Left lung (tissue), 4 donors: ENCODE measurements at regions not wholly inside any gene's neighbourhood (a gene's known extent, or its start where the extent isn't known, plus 50 kb on each side); places are given as distances from the start of the nearest gene placed in this dataset.
"Not testable (repeated sequence)": the region's sequence is repeated elsewhere in the genome, so short reads cannot be mapped to it uniquely, and the experiment has no call there.

ENCODE experiments used
- ATAC-seq: fragments of 200-7000 bp; cut with Tn5 transposase; one replicate; pipeline ENCODE4 v1.9.1; 2020; ENCODE audit warnings: moderate library complexity
- DNase-seq, 4 donors: peaks; one replicate each; pipeline ENCODE4 v3.0.0-alpha.2; 2013 to 2020
- H3K27ac ChIP-seq, 2 donors: fragments of 200-600 bp; sonication (generic) in 1 of 2; one replicate each; pipeline versions ENCODE4 v1.5.0 to v1.8.0; 2020 to 2021
- H3K27me3 ChIP-seq, 2 donors: fragments of 200-600 bp; sonication (generic) in 1 of 2; one replicate each; pipeline versions ENCODE4 v1.5.0 to v1.8.0; 2020 to 2021
- H3K36me3 ChIP-seq, 2 donors: fragments of 200-600 bp; sonication (generic) in 1 of 2; one replicate each; pipeline versions ENCODE4 v1.5.0 to v1.8.0; 2020 to 2021
- H3K4me1 ChIP-seq, 2 donors: fragments of 200-600 bp; one replicate each; pipeline ENCODE4 v1.8.0; 2021
- H3K4me3 ChIP-seq, 2 donors: fragments of 200-600 bp; sonication (generic) in 1 of 2; one replicate each; pipeline versions ENCODE4 v1.5.0 to v1.8.0; 2020 to 2021; ENCODE audit warnings: mild to moderate bottlenecking in 1 of 2
- H3K9me3 ChIP-seq, 2 donors: fragments of 200-600 bp; sonication (generic) in 1 of 2; one replicate each; pipeline versions ENCODE4 v1.5.0 to v1.8.0; 2020 to 2021
- intact Hi-C, 2 donors: fragments of 100-400 bp; cut with DNase I; formaldehyde crosslinking; loops; one replicate each; pipeline versions ENCODE4 v1.11.2 to v1.14.2; 2022
- TF ChIP-seq, protein P1 (sequence below), 2 donors: fragments of 200-600 bp; sonication (generic) in 1 of 2; IDR thresholded peaks; one replicate each; pipeline versions ENCODE4 v1.5.0 to v1.8.0; 2021; ENCODE audit warnings: antibody characterized with exemption in 2 of 2
- donor health status: DM: no; HTN: yes; CAD: no.
- donor health status: DM: no; HTN: no; CAD: no.

DNA sequence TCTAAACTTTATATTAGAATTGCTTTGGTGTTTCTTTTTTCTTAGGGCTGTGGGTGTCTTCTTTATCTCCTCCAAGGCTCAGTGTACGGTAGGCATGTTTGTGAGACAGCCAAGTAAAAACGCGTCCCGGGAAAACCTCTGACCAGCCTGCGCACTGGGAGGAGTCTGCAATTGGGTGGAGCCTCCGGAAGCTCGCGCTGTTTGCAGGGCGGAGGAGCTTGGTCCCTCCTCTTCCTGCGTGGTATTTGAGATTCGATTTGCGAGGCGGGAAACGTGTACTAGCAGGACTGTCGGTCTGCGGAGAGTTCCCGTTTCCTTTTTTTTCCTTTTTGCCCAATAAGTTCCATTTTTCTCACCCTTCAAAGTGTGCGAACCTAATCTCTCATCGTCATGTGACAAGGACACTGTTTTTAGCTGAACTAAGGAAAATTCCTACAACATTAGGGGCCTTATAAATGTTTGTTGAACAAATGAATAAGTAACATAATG is 182.1 kb upstream of the OTX2 start:
- intact Hi-C loops = no loop called here
- DNase-seq = peak in 1 of 4 donors; percentile 42
- Histone ChIP-seq H3K27me3 (no peaks in the 10 kb centered on the region), H3K9me3 (peaks cover 0 to 11% of the 10 kb centered on the region in 2 donors), H3K4me1 (no peaks in the 10 kb centered on the region), H3K4me3 (no peak overlapping the region), H3K36me3 (no peaks in the 10 kb centered on the region), H3K27ac (no peak overlapping the region)
- ATAC-seq = no peak
- TF ChIP-seq, protein P1, sequence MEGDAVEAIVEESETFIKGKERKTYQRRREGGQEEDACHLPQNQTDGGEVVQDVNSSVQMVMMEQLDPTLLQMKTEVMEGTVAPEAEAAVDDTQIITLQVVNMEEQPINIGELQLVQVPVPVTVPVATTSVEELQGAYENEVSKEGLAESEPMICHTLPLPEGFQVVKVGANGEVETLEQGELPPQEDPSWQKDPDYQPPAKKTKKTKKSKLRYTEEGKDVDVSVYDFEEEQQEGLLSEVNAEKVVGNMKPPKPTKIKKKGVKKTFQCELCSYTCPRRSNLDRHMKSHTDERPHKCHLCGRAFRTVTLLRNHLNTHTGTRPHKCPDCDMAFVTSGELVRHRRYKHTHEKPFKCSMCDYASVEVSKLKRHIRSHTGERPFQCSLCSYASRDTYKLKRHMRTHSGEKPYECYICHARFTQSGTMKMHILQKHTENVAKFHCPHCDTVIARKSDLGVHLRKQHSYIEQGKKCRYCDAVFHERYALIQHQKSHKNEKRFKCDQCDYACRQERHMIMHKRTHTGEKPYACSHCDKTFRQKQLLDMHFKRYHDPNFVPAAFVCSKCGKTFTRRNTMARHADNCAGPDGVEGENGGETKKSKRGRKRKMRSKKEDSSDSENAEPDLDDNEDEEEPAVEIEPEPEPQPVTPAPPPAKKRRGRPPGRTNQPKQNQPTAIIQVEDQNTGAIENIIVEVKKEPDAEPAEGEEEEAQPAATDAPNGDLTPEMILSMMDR (IDR thresholded peaks at IDR 0.05) = no peak

DNA sequence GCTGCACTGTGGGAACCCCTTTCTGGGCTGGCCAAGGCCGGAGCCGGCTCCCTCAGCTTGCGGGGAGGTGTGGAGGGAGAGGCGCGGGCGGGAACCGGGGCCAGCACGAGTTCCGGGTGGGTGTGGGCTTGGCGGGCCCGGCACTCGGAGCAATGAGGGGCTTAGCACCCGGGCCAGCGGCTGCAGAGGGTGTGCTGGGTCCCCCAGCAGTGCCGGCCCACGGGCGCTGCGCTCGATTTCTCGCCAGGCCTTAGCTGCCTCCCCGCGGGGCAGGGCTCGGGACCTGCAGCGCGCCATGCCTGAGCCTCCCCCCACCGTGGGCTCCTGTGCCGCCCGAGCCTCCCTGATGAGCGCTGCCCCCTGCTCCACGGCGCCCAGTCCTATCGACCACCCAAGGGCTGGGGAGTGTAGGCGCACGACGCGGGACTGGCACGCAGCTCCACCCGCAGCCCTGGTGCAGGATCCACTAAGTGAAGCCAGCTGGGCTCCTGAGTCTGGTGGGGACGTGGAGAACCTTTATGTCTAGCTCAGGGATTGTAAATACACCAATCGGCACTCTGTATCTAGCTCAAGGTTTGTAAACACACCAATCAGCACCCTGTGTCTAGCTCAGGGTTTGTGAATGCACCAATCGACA is 180.8 kb upstream of the OTX2 start:
- H3K27ac ChIP-seq = not testable (repeated sequence)

DNA sequence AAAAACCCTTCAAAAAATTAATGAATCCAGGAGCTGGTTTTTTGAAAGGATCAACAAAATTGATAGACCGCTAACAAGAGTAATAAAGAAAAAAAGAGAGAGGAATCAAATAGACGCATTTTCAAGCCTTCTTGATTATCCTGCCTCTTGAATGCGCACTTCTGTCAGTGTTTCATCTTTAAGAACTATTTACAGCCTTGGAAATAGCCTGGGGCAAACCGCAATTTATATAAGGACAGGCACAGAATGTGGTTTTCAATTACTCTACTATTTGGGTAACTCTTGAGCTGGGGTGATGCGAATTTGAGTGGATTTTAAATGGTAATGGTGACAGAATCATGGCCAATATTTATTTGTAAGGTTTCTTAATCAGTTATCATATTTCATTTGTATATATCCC is 179.1 kb upstream of the OTX2 start:
- DNase-seq (no peak), ATAC-seq (no peak)
- intact Hi-C loops = no loop called here
- peaks cover 0 to 11% of the 10 kb centered on the region in 2 donors for H3K9me3 ChIP-seq
- no peak overlapping the region for H3K4me3 ChIP-seq
- H3K36me3 ChIP-seq = no peaks in the 10 kb centered on the region
- no peaks in the 10 kb centered on the region for H3K27me3 ChIP-seq
- TF ChIP-seq, protein P1 (IDR thresholded peaks at IDR 0.05) = no peak
- no peaks in the 10 kb centered on the region for H3K4me1 ChIP-seq
- H3K27ac ChIP-seq = no peak overlapping the region

More for the DNA sequence above, 180.8 kb upstream of the OTX2 start:
- H3K9me3 ChIP-seq = peaks cover 0 to 11% of the 10 kb centered on the region in 2 donors
- H3K27me3 ChIP-seq, H3K4me1 ChIP-seq, ATAC-seq, H3K36me3 ChIP-seq, H3K4me3 ChIP-seq, intact Hi-C loops: not testable (repeated sequence)
- peak in 1 of 4 donors; percentile 62 for DNase-seq

DNA sequence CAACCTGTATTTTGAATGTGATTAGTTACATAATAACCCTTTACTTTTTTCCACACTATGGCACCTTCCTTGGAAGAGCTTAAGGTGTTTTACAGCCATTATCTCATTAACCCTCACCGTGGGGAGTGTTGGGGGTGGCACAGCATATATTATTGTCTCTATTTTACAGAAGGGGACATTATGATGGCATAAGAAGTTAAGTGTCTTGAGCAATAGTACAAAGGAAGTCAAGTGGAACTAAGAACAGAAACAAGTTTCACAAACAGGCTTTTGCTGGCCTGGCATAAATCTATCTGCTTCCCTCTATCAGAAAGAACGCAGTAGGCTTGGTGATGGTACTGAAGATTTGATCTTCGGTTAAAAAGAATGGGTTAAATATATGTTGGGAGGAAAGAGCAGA is 169.7 kb upstream of the OTX2 start:
- DNase-seq (no peak), ATAC-seq (peak; percentile 56)
- Histone ChIP-seq H3K27ac (no peak overlapping the region), H3K27me3 (no peaks in the 10 kb centered on the region), H3K36me3 (no peaks in the 10 kb centered on the region), H3K9me3 (no peaks in the 10 kb centered on the region), H3K4me3 (no peak overlapping the region), H3K4me1 (no peaks in the 10 kb centered on the region)
- intact Hi-C loops = no loop called here
- TF ChIP-seq, protein P1 (IDR thresholded peaks at IDR 0.05) = no peak

DNA sequence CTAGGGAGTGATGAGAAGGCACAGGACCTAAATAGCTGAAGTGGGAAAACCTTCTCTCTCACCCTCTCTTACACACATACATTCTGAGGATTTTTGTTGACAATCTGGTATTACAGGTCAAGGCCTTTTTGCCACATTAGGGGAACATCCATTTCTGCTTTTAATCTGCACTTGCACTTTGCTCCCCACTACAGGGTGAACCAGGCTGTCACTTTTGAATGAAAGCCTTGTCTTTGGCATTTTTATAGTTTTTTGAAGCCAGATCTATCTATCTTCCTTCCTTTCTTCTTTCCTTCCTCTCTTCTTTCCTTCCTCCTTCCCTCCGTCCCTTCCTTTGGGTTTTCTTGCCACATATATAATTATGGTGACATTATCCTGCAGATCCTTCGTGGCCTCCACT is 165.9 kb upstream of the OTX2 start:
- no peaks in the 10 kb centered on the region for H3K9me3 ChIP-seq
- TF ChIP-seq, protein P1 (IDR thresholded peaks at IDR 0.05) = no peak
- intact Hi-C loops = no loop called here
- ATAC-seq (no peak), DNase-seq (no peak)
- H3K4me1 ChIP-seq = no peaks in the 10 kb centered on the region
- H3K27me3 ChIP-seq = no peaks in the 10 kb centered on the region
- H3K27ac ChIP-seq = no peak overlapping the region
- H3K36me3 ChIP-seq = no peaks in the 10 kb centered on the region
- H3K4me3 ChIP-seq = no peak overlapping the region

DNA sequence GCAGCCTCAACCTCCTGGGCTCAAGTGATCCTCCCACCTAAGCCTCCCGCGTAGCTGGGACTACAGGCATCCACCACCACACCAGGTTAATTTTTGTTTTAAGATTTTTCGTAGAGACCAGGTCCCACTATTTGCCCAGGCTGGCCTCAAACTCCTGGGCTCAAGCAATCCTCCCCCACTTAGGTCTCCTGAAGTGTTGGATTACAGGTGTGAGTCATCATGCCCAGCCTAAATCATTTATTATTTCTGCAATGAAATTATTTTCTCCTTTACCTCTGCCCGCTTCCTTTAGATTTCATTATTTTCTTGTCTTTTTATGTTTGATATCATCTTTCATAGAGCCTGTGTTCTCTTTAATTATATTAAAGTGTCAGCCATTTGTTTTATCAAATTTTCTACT is 165.2 kb upstream of the OTX2 start:
- no peak overlapping the region for H3K4me3 ChIP-seq
- intact Hi-C loops = no loop called here
- no peaks in the 10 kb centered on the region for H3K4me1 ChIP-seq
- TF ChIP-seq, protein P1 (IDR thresholded peaks at IDR 0.05) = no peak
- no peaks in the 10 kb centered on the region for H3K9me3 ChIP-seq
- no peaks in the 10 kb centered on the region for H3K36me3 ChIP-seq
- ATAC-seq = no peak
- no peak overlapping the region for H3K27ac ChIP-seq
- H3K27me3 ChIP-seq = no peaks in the 10 kb centered on the region
- no peak for DNase-seq
